HepG2 (cell line): ENCODE measurements at regions not wholly inside any gene's neighbourhood (a gene's known extent, or its start where the extent isn't known, plus 50 kb on each side); places are given as distances from the start of the nearest gene placed in this dataset.

ENCODE experiments used
- ATF4 ChIP-seq, 2 experiments: fragments of 450-650 bp in 1 of 2; sonication (generic) in 1 of 2; formaldehyde crosslinking; IDR thresholded peaks; 2 replicates each; pipeline versions ENCODE4 v1.5.0 to v1.8.0; 2020 to 2022; ENCODE audit warnings: mild to moderate bottlenecking in 1 of 2, missing genetic modification reagents in 1 of 2
- ATF7 ChIP-seq, 2 experiments: fragments of 450-650 bp in 1 of 2; sonication (generic) in 1 of 2; formaldehyde crosslinking in 1 of 2; IDR thresholded peaks; 2 replicates each; pipeline versions ENCODE4 v1.4.0 to v1.6.1; 2016 to 2020; ENCODE audit warnings: antibody characterized with exemption in 1 of 2, mild to moderate bottlenecking in 1 of 2, missing genetic modification reagents in 1 of 2
- CC2D1A ChIP-seq: sonication (generic); formaldehyde crosslinking; IDR thresholded peaks from 2 replicates; pipeline ENCODE4 v1.8.1; 2023; ENCODE audit warnings: mild to moderate bottlenecking, missing genetic modification reagents
- CENPBD1 ChIP-seq: sonication (generic); formaldehyde crosslinking; IDR thresholded peaks from 2 replicates; pipeline ENCODE4 v1.8.0; 2022; ENCODE audit warnings: missing genetic modification reagents, low read depth, mild to moderate bottlenecking, borderline replicate concordance
- FIP1L1 ChIP-seq: fragments of 200-400 bp; formaldehyde crosslinking; IDR thresholded peaks from 2 replicates; pipeline ENCODE4 v1.6.1; 2018; ENCODE audit warnings: low read depth, mild to moderate bottlenecking, low read length, moderate library complexity, borderline replicate concordance; ENCODE audit not compliant: insufficient read depth
- POGK ChIP-seq: sonication (generic); formaldehyde crosslinking; conservative IDR thresholded peaks from 2 replicates; pipeline ENCODE4 v1.8.0; 2022; ENCODE audit warnings: mild to moderate bottlenecking, moderate library complexity, missing genetic modification reagents
- PPARG ChIP-seq: conservative IDR thresholded peaks from 2 replicates; pipeline ENCODE4 v1.6.1; 2016; ENCODE audit warnings: missing biosample characterization, missing genetic modification reagents
- SMAD1 ChIP-seq: sonication (generic); formaldehyde crosslinking; IDR thresholded peaks from 2 replicates; pipeline ENCODE4 v1.4.0; 2020; ENCODE audit warnings: missing genetic modification reagents, low read depth, mild to moderate bottlenecking, borderline replicate concordance
- SMC3 ChIP-seq: IDR thresholded peaks from 2 replicates; pipeline ENCODE4 v1.6.1; 2011; ENCODE audit warnings: low read length, improper control_type of control experiment
- SRSF9 ChIP-seq: fragments of 200-400 bp; formaldehyde crosslinking; IDR thresholded peaks from 2 replicates; pipeline ENCODE4 v1.6.1; 2018; ENCODE audit warnings: borderline replicate concordance, mild to moderate bottlenecking, low read depth, low read length; ENCODE audit not compliant: insufficient read depth, poor library complexity, severe bottlenecking
- TARDBP ChIP-seq: sonication (generic); formaldehyde crosslinking; IDR thresholded peaks from 2 replicates; pipeline ENCODE4 v1.8.0; 2022; ENCODE audit warnings: mild to moderate bottlenecking, missing genetic modification reagents
- THRA ChIP-seq: sonication (generic); formaldehyde crosslinking; IDR thresholded peaks from 2 replicates; pipeline ENCODE4 v1.4.0; 2020; ENCODE audit warnings: missing genetic modification reagents, borderline replicate concordance
- ZMYM3 ChIP-seq: sonication (generic); formaldehyde crosslinking; IDR thresholded peaks from 2 replicates; pipeline ENCODE4 v1.5.1; 2020; ENCODE audit warnings: mild to moderate bottlenecking, missing genetic modification reagents
- ZNF484 ChIP-seq: sonication (generic); formaldehyde crosslinking; IDR thresholded peaks from 2 replicates; pipeline ENCODE4 v1.5.1; 2020; ENCODE audit warnings: mild to moderate bottlenecking, low read depth, missing genetic modification reagents, borderline replicate concordance
- ZNF503 ChIP-seq: sonication (generic); formaldehyde crosslinking; IDR thresholded peaks from 2 replicates; pipeline ENCODE4 v1.4.0; 2020; ENCODE audit warnings: missing genetic modification reagents
- ZNF510 ChIP-seq: sonication (generic); formaldehyde crosslinking; IDR thresholded peaks from 2 replicates; pipeline ENCODE4 v1.4.0; 2020; ENCODE audit warnings: low read depth, mild to moderate bottlenecking, missing genetic modification reagents
- ZNF576 ChIP-seq: sonication (generic); formaldehyde crosslinking; IDR thresholded peaks from 2 replicates; pipeline ENCODE4 v1.4.0; 2020; ENCODE audit warnings: mild to moderate bottlenecking, missing genetic modification reagents
- TF ChIP-seq, protein P1 (sequence below): sonication (generic); formaldehyde crosslinking; IDR thresholded peaks from 2 replicates; pipeline ENCODE4 v1.8.1; 2022; ENCODE audit warnings: mild to moderate bottlenecking, missing genetic modification reagents

DNA sequence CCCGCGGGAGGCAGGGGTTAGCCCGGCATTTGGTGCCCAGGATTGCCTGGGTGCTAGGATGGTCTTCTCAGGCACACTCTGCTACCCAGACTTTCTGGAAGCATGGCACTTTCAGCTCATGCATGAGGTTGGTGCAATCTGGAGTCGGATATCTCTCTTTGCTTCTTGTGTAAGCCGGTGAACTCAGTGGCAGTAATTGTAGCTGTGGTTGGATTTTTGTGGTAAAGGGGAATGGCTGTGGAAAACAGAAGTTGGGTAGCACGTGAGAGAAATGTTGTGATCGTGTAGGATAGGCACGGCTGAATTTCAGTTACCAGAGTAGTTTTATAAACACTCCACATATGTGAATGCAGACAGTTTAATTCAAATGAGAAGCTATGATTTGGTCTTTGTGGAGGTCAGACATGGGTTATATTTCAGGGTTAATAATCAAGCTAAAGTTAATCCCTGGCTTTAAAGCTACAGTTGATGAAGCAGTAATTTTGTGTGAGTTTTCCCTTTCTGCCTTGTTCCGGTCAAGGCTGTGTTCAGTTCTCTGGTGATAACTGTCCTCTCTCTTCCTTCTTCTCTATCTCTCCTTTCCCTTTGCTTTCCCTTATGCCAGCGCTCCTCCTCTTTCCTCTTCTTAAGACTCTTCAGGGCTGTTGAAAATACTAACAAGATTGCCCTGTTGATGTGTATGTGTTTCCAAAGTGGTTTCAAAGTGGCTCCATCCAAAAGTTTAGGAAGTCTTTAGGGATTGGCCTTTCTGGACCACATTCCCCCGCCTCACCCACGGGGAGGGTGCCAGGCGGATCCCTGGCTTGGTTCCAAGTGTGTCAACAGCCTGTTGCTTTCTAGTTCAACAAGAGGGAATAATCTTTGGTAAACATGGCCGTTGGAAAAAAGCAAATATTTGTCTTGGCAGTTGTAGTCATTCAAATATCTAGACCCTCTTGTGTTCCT, 404.6 kb upstream of the C2CD4B start (continued):
- TF ChIP-seq SRSF9 (no peak), SMC3 (peak; percentile 5; the same call in 1 of the 2 replicates), SMAD1 (CRISPR knock-in tag) (no peak), THRA (CRISPR knock-in tag) (peak; percentile 87), CENPBD1 (CRISPR knock-in tag) (no peak), FIP1L1 (no peak), PPARG (CRISPR knock-in tag) (peak; percentile 99), ATF7 (IDR thresholded peaks at IDR 0.05) (no peak), ATF7 (CRISPR knock-in tag; IDR thresholded peaks at IDR 0.05) (peak; percentile 41; the same call in 1 of the 2 replicates), POGK (no peak; the same call in 1 of the 2 replicates), TARDBP (CRISPR knock-in tag) (peak; percentile 97), CC2D1A (no peak), ZNF503 (CRISPR knock-in tag) (peak; percentile 99), ZNF484 (CRISPR knock-in tag) (no peak), ATF4 (CRISPR knock-in tag; IDR thresholded peaks at IDR 0.05) (peak in 1 of 2 experiments; percentile 62; a peak in 2 of 4 replicates), ZMYM3 (CRISPR knock-in tag) (peak; percentile 40; the same call in 1 of the 2 replicates), ZNF510 (CRISPR knock-in tag) (0 out of 2 replicates have a peak, but pooled peaks have one; percentile 42), ZNF576 (CRISPR knock-in tag) (no peak)
- TF ChIP-seq, protein P1, sequence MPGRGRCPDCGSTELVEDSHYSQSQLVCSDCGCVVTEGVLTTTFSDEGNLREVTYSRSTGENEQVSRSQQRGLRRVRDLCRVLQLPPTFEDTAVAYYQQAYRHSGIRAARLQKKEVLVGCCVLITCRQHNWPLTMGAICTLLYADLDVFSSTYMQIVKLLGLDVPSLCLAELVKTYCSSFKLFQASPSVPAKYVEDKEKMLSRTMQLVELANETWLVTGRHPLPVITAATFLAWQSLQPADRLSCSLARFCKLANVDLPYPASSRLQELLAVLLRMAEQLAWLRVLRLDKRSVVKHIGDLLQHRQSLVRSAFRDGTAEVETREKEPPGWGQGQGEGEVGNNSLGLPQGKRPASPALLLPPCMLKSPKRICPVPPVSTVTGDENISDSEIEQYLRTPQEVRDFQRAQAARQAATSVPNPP (CRISPR knock-in tag) = peak; percentile 72; the same call in 1 of the 2 replicates
